ENCODE measurements at regions not wholly inside any gene's neighbourhood (a gene's known extent, or its start where the extent isn't known, plus 50 kb on each side); places are given as distances from the start of the nearest gene placed in this dataset.
A peak's percentile ranks its signal among the peaks of the same experiment; 100 is the strongest.
"Not testable (repeated sequence)": the region's sequence is repeated elsewhere in the genome, so short reads cannot be mapped to it uniquely, and the experiment has no call there.

DNA sequence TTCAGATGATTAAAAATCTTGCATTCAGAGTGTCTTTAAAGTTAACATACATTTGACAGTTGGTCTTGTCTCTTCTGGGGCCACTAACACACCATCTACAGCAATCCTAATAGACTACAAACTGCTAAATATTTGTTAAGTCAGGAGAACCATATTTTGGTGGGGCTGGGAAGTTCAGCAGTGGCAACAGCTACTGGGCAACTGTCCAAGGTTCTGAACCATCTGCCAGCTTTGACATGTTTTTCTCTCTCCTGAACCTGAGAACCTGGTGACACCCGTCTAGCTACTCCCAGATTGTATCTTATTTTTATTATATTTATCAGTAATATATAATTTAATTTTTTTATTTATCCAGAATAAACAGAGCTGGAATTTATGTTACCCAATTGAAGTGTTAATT is 199.0 kb upstream of the DPYD start:
- DNase-seq (ENCODE audit: low read depth), result no peak

- no peak for DNase-seq (ENCODE audit: low read depth)
Measured at GRCh38 chr1:98113811-98114210, 193.0 kb upstream of the DPYD start.

- no peak for DNase-seq (ENCODE audit: low read depth)
Measured at GRCh38 chr1:98112626-98113025, 191.8 kb upstream of the DPYD start.

DNA sequence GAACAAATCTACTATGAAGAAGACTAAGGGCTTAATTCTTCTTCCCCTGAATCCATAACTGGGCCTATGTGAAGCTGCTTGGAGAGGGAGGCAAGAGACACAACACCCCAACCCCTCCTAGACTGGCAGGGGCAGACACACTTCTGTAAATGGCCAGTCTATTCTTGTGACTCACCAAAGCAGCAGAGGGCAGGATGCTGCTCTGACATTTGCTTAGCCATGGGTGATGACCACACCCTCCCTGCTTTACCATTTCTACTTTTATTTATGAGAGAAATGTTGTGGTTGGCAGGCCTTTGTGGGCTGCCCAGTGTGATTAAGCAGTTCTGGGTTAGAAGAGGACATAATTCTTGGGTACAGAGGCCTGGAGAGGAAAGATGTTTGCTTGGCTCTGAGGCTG is 189.8 kb upstream of the DPYD start:
- peak; percentile 56 for DNase-seq (ENCODE audit: low read depth)

DNA sequence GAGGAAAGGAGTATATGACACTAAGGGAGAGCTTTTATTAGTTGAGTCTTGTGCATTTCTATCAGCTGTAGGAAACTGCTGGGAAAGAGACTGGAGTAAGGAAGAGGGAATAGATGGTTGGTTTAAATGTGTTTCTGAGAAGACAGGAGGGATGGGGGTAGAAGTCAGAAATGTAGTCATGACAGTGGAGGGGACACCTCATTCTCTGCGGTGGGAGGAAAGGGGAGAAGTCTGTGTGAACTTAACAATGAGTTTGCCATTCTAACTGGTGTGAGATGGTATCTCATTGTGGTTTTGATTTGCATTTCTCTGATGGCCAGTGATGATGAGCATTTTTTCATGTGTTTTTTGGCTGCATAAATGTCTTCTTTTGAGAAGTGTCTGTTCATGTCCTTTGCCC is 187.5 kb upstream of the DPYD start:
- DNase-seq (ENCODE audit: low read depth), result not testable (repeated sequence)

DNA sequence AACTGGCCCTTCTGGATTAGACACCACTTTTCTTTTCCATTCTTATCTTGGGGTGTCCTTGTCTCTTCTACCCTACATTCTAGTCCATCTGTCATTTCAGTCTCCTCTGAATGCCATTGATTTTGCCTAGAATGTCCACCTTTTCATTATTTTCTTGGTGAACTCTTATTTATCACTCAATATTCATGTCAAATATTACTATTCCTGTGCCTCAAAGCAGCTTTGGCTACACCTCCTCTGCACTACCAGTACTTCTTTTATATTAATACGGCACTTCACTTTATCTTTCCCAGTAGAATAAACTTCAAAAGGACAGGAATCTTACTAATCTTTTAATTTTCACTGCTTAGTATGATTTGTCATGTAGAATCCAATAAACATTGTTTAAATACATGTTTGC is 186.4 kb upstream of the DPYD start:
- no peak for DNase-seq (ENCODE audit: low read depth)

GRCh38 chr1:98104289-98104688 is 183.5 kb upstream of the DPYD start:
- peak; percentile 86 for DNase-seq (ENCODE audit: low read depth)

DNA sequence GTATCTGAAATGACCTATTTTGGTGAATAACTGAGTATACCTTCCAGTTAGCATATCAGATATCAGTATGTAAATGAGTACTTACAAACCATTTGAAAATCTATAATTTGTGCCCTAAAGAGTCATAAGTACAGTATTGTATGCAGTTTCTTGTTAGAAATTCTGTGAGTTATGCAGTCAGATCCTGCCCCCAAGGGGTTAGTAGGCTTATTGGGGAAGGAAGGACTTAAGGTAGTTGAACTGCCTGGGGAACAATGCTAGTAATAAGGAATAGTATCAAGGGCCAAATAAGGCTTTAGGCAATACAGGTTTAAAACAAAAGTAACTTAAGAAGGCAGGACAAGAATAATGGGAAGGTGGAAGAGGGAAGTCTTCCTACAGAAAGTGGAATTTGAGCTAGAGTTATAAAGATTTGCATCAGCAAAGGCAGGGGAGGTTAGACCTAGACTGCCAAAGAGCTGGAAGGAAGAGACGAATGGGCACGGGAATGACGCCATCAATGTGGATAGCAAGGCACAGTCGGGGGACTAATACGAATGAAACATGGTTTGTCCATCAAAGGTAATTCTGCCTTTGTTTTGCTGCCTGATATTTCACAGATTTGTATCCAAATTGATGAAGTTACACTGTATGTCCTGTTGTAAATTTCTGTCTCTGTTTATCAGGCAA is 182.9 kb upstream of the DPYD start:
- DNase-seq (ENCODE audit: low read depth), result peak; percentile 51

DNA sequence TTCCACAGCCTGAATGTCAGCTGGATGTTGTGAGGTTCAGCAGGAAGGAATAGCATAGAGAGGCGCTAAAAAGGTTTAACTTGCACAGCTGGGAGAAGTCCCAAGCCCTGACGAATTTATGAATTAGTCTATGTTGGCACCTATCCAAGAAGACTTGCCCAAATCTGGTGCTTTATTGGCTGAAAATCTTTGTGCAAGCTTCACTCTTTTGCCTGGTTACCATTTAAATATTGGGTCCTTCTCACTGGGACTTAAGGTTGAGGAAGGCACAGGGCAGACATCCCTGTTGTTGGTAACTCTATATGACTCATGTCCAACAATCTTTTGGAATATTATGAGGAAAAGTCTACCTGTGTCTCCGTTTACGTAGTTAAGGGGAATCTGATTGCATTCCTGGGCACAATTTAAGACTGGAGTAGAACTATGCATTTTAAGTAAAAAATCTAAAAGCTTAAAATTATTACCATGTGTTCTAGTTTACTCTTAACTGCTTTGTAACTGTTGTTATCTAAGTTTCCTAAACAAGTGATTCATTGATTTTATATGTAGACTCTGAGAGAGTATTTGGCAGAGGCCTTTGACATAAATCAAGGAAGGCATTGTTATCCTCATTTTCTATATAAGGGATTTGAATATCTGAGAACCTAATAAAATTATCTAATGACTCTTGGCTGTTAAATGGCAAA is 181.7 kb upstream of the DPYD start:
- peak; percentile 48 for DNase-seq (ENCODE audit: low read depth)

- no peak for DNase-seq (ENCODE audit: low read depth)
Measured at GRCh38 chr1:98101364-98101763, 180.5 kb upstream of the DPYD start.

- no peak for DNase-seq (ENCODE audit: low read depth)
Measured at GRCh38 chr1:98099501-98099900, 178.7 kb upstream of the DPYD start.

DNA sequence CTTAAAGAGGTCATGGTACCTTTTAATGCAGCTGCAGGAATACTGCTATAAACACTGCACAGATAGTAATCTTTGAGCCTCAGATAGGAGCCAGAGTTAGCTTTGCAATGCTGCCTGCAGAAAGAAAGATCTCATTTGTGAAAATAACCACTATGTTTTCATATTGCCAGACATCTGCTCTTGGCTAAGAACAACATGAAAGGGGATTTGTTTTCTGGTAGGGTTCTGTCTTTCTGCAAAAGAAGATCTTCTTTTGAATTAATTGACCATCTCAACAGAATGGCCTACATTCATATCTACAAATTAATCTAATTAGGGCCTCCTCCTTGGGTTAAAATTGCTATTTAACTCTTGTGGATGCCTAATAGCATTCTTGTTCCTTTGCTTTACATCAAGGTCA is 177.6 kb upstream of the DPYD start:
- DNase-seq (ENCODE audit: low read depth), result no peak

DNA sequence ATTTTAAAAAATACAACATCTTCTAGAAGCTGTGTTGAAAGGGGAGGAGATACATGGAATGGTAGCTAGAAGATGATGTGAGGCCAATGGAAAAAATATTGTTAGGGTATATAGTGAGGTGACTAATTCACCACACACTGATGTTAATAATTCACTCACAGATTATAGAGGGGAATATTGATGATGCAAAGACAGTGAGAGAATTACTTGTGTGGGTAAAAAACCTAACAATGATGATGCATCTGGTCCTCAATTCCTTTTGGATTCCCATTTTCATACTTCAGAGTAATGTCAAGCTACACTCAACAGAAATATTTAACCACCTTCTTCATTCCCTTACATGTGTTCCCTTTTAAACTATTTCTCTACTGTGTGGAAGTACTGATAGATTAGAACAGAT is 169.5 kb upstream of the DPYD start:
- no peak for DNase-seq (ENCODE audit: low read depth)

DNA sequence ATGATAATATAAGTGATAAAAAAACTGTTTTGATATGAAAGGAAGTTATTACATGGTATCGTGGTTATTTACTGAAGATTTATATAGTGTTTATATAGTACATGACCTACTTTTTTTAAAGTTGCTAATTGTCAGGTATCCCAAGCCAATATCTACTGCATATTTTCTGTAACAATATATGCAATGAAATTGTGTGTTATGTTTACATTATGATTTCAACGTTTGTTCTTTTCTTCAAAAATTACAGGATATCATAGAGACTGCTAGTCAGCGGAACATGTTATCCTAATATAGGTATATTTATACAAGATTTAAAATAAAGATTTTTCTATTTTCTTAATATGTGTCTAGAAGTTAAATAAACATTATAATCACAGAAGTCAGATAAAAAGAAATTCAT is 167.5 kb upstream of the DPYD start:
- DNase-seq (ENCODE audit: low read depth), result no peak

GRCh38 chr1:98086796-98087441 is 166.1 kb upstream of the DPYD start:
- DNase-seq (ENCODE audit: low read depth), result peak; percentile 99

DNA sequence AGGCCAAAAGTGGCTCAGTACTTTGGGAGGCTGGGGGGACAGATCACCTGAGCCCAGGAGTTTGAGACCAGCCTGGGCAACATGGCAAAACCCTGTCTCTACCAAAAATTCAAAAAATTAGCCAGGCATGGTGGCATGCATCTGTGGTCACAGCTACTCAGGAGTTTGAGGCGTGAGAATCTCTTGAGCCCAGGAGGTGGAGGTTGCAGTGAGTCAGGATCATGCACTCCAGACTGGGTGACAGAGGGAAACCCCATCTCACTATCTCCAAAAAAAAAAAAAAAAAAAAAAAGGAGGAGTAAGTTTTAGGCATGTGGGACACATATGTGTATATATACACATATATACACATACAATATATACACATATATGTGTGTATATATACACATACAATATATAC is 165.3 kb upstream of the DPYD start:
- DNase-seq (ENCODE audit: low read depth), result peak; percentile 92

GRCh38 chr1:98084188-98084587 is 163.4 kb upstream of the DPYD start:
- DNase-seq (ENCODE audit: low read depth), result no peak

DNA sequence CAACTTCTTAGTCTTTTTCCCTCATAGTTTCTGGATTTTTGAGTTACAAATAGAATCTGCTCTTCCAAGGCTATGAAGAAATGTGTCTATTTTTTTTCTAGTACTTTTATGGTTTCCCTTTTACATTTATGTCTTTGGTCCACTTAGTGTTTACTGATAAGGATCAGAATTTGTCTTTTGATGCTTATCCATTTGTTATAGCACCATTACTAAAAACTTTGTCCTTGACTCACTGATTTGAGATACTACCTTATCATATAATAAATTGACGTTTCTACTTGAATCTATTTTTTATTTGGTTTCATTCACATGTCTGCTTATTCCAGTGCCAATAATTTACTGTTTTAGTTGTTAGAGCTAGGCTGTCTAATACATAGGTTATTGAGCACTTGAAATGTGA is 161.1 kb upstream of the DPYD start:
- DNase-seq (ENCODE audit: low read depth), result no peak

DNA sequence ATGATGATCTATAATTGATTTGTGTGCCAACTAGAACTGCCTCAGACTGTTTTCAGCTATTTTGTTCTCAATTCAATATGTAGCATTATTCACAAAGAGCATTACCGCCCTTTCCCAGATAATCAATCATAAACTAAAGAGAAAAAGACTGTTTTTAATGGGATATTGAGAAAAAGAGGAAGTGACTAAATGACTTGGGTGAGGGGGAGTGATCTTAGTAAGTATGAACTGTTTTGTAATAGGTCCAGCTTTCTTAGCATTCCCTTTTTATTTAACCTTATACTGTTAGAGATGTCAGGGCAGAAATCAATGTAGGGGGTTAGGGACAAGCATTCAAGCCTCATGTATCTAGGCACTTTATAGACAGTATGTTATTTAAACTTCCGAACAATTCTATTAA is 157.8 kb upstream of the DPYD start:
- no peak for DNase-seq (ENCODE audit: low read depth)

GRCh38 chr1:98077691-98078090 is 156.9 kb upstream of the DPYD start:
- no peak for DNase-seq (ENCODE audit: low read depth)

GRCh38 chr1:98075626-98076025 is 154.8 kb upstream of the DPYD start:
- no peak for DNase-seq (ENCODE audit: low read depth)

DNA sequence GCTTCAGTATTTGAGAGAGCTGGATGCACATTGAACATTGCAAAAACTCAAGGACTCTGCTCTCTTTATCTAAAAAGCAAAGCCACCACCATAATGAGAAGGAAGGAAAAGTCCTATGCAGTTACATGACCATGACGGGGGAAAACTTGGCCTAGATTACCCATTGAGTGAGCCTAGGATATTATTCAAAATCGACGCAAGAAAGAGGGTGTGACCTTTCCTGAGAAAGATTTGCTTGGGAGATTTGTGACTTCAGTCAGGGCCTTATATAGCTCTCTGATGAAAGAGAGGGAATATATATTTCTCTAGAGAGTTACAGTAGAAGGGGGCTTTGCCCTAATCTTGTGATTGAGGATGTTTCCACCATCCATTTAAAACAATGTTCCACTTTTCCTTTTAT is 153.0 kb upstream of the DPYD start:
- DNase-seq (ENCODE audit: low read depth), result no peak

- no peak for DNase-seq (ENCODE audit: low read depth)
Measured at GRCh38 chr1:98073106-98073505, 152.3 kb upstream of the DPYD start.

DNA sequence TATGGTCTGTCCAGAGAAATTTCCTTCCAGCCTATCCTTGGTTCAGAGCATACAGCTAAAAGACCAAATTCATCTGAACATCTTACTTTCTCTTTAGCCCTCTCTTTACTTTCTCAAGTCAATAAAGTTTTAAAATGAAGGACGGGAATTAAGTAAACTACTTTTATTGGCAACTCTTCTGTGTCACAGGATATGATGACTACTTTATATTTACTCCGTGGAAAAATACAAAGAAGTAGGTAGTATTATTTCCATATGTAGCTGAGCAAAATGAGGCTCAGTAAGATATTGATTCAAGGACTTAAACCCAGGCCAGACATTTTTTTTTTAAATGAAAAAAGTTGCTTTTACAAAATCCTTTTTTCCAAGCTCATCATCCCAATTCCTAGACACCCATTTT is 151.2 kb upstream of the DPYD start:
- no peak for DNase-seq (ENCODE audit: low read depth)
